Immature natural killer cell (primary cell): ENCODE measurements at regions not wholly inside any gene's neighbourhood (a gene's known extent, or its start where the extent isn't known, plus 50 kb on each side); places are given as distances from the start of the nearest gene placed in this dataset.

Experiments used
- DNase-seq, 3 donors: peaks; one replicate each; pipeline ENCODE4 v3.0.0; 2022; ENCODE audit warnings: mixed read lengths in 1 of 3
- H3K27ac Mint-ChIP-seq, 6 donors: one replicate each; pipeline ENCODE4 v1.8.0; 2020; ENCODE audit warnings: mixed read lengths in 6 of 6, mild to moderate bottlenecking in 5 of 6, inconsistent platforms in 4 of 6, moderate library complexity in 3 of 6
- H3K27me3 Mint-ChIP-seq, 3 donors: one replicate each; pipeline ENCODE4 v1.8.0; 2020 to 2021; ENCODE audit warnings: low read depth in 3 of 3, mild to moderate bottlenecking in 3 of 3, mixed read lengths in 3 of 3, moderate library complexity in 3 of 3, inconsistent platforms in 1 of 3
- H3K36me3 Mint-ChIP-seq, 3 donors: one replicate each; pipeline ENCODE4 v1.8.0; 2020; ENCODE audit warnings: mixed read lengths in 3 of 3, inconsistent platforms in 2 of 3, mild to moderate bottlenecking in 2 of 3
- H3K4me1 Mint-ChIP-seq, 2 donors: one replicate each; pipeline ENCODE4 v1.8.0; 2020; ENCODE audit warnings: inconsistent platforms in 2 of 2, mild to moderate bottlenecking in 2 of 2, mixed read lengths in 2 of 2, moderate library complexity in 1 of 2
- H3K4me3 Mint-ChIP-seq, 5 donors: one replicate each; pipeline ENCODE4 v1.8.0; 2020; ENCODE audit warnings: mild to moderate bottlenecking in 5 of 5, mixed read lengths in 5 of 5, inconsistent platforms in 3 of 5, moderate library complexity in 3 of 5
- H3K9me3 Mint-ChIP-seq, 6 donors: one replicate each; pipeline ENCODE4 v1.8.0; 2020; ENCODE audit warnings: mild to moderate bottlenecking in 6 of 6, mixed read lengths in 6 of 6, inconsistent platforms in 4 of 6, moderate library complexity in 3 of 6

DNA sequence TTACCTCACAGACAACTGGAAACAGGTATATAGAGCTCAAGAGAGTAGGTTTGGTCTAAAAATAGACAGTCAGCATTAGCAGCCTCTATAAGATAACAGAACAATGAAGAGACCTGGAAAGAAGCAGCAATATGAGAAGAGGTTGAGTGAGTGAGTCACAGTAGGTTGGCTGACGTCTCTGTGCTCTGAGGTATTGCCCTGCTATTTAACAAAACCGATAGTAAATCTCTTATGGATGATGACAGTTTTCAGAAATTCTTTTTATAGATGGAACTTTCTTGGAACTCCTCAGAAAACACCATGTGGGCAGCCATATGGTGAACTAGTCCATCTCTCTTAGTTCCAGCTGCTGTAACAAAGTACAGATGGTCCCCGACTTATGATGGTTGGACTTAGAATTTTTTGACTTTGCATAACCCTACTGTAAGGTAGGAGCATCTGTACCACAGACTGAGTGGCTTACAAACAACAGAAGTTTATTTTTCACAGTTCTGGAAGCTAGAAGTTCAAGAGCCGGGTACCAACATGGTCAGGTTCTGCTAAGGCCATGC, 123.5 kb downstream of the MBD2 start:
- no peak for DNase-seq
- Mint-ChIP-seq H3K27ac (no peak overlapping the region), H3K4me1 (no peaks in the 10 kb centered on the region), H3K27me3 (peaks cover 1 to 2% (median 2%) of the 10 kb centered on the region in 3 donors), H3K9me3 (peaks cover 0 to 12% (median 7%) of the 10 kb centered on the region in 6 donors), H3K36me3 (peaks cover 0 to 4% (median 0%) of the 10 kb centered on the region in 3 donors), H3K4me3 (no peak overlapping the region)

DNA sequence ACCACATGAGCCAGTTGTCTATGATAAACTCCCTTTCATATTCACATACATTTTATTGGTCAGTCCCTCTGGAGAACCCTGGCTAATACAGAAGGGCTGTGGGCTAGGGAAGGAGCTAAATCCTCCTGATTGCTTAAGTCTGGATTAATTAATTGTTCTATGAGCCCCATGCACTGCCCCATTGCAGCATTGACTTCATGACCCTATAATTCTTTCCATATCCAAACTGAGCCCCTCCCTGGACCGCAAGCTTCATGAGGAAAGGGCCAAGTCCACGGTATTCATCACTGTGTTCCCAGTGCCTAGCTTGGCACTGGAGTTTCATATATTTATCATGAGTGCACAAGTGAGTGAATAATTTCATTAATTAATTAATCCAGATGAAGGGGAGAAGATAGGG, 124.0 kb downstream of the MBD2 start:
- Mint-ChIP-seq H3K4me1 (no peaks in the 10 kb centered on the region), H3K9me3 (peaks cover 0 to 12% (median 7%) of the 10 kb centered on the region in 6 donors), H3K27me3 (peaks cover 1 to 2% (median 2%) of the 10 kb centered on the region in 3 donors), H3K27ac (no peak overlapping the region), H3K36me3 (peaks cover 0 to 4% (median 0%) of the 10 kb centered on the region in 3 donors), H3K4me3 (no peak overlapping the region)
- DNase-seq = no peak

DNA sequence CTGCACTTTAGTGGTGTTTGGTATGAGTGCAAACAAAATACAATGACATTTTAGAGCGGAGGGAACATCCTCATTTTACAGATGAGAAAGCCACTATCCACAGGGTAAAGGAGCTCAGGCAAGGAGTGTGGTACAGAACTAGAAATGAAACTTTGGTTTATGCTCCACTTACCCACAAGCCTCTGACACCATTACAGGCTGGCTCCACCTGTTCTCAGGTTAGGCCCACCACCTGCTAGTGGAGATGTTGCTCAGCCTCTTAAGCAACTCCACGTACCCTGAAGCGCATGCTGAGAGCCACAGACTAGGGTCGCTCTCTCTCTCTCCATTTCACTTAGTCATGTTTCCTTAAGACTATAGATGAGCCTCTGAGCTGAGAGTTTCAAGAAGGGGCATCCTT, 130.0 kb downstream of the MBD2 start:
- Mint-ChIP-seq H3K9me3 (peaks cover 0 to 12% (median 7%) of the 10 kb centered on the region in 6 donors), H3K27me3 (peaks cover 1 to 5% (median 2%) of the 10 kb centered on the region in 3 donors), H3K27ac (no peak overlapping the region), H3K36me3 (peaks cover 0 to 4% (median 0%) of the 10 kb centered on the region in 3 donors), H3K4me1 (no peaks in the 10 kb centered on the region), H3K4me3 (no peak overlapping the region)
- DNase-seq = no peak

DNA sequence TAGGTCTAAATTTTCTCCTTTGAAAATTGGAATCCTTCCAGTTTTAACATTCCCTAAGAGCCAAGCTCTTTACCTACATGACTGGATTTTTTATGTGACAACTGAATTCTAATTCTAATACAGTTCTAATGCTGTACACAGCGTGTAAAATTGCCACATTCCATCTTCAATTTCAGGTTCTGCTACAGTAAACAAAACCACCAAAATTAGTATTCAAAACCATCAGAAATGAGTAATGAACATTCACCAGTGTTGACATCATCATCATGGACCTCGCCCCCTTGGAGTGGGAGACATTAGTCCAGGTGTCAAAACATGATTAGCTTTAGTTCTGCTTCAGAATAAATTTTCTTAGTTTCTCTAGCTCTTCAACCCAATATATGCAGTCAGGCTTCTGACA, 133.6 kb downstream of the MBD2 start:
- H3K36me3 Mint-ChIP-seq = no peaks in the 10 kb centered on the region
- H3K9me3 Mint-ChIP-seq = peaks cover 0 to 5% (median 0%) of the 10 kb centered on the region in 6 donors
- H3K4me1 Mint-ChIP-seq = peaks cover 0 to 10% of the 10 kb centered on the region in 2 donors
- H3K4me3 Mint-ChIP-seq = no peak overlapping the region
- DNase-seq = no peak
- peaks cover 0 to 8% (median 2%) of the 10 kb centered on the region in 3 donors for H3K27me3 Mint-ChIP-seq
- H3K27ac Mint-ChIP-seq = no peak overlapping the region

DNA sequence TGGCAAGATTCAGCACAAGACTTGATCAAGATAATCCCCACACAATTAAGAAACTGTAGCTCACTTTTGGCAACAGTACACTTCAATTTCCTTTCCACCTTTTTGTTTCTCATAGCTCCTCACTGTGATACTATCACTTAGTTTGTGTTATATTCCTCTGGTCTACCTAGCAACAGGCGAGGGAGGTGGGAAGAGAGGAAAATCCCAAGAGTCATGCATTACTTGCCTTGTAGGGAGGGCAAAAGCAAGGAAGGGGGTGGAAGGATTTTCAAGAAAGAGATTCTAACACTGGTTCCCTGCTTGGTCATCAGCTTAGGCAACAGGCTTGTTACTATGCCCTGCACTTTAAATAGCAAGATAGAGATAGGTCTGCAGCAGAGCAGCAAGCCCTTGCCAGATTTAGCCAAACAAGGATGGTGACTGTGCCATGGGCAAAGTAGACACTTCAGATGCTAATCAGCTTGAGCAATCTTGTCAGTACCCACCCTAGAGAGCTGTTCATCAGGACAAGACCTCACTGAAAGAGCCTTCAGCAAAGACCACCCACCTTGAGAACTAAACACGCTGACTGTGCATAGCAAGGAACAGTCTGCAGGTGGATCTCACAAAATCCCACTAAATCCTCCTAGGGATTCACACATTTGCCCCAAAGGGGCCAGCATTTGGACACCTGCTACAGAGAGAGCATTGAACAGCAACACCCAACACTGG, 134.6 kb downstream of the MBD2 start:
- DNase-seq = no peak
- H3K27ac Mint-ChIP-seq = no peak overlapping the region
- peaks cover 0 to 10% of the 10 kb centered on the region in 2 donors for H3K4me1 Mint-ChIP-seq
- peaks cover 0 to 6% (median 0%) of the 10 kb centered on the region in 6 donors for H3K9me3 Mint-ChIP-seq
- no peaks in the 10 kb centered on the region for H3K36me3 Mint-ChIP-seq
- H3K4me3 Mint-ChIP-seq = no peak overlapping the region
- H3K27me3 Mint-ChIP-seq = peaks cover 0 to 6% (median 2%) of the 10 kb centered on the region in 3 donors

DNA sequence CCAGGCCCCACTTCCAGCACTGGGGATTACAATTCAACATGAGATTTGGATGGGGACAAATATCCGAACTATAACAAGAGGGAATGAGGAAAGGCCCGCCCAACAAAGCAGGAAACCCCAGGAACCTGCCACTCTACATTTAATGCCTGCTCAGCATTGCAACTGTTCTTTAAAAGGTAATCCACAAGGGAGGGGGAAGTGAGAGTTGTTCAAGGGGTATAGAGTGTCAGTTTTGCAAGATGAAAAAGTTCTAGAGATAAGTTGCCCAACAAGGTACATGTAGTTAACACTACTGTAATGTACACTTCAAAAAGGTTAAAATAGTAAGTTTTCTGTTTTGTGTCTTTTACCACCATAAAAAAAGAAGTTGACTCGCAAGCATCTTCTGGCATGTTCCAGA, 137.6 kb downstream of the MBD2 start:
- Mint-ChIP-seq H3K27ac (no peak overlapping the region), H3K4me3 (no peak overlapping the region), H3K9me3 (peaks cover 6 to 23% (median 11%) of the 10 kb centered on the region in 6 donors), H3K36me3 (peaks cover 0 to 4% (median 0%) of the 10 kb centered on the region in 3 donors), H3K27me3 (peaks cover 0 to 3% (median 2%) of the 10 kb centered on the region in 3 donors), H3K4me1 (peaks cover 0 to 10% of the 10 kb centered on the region in 2 donors)
- no peak for DNase-seq

DNA sequence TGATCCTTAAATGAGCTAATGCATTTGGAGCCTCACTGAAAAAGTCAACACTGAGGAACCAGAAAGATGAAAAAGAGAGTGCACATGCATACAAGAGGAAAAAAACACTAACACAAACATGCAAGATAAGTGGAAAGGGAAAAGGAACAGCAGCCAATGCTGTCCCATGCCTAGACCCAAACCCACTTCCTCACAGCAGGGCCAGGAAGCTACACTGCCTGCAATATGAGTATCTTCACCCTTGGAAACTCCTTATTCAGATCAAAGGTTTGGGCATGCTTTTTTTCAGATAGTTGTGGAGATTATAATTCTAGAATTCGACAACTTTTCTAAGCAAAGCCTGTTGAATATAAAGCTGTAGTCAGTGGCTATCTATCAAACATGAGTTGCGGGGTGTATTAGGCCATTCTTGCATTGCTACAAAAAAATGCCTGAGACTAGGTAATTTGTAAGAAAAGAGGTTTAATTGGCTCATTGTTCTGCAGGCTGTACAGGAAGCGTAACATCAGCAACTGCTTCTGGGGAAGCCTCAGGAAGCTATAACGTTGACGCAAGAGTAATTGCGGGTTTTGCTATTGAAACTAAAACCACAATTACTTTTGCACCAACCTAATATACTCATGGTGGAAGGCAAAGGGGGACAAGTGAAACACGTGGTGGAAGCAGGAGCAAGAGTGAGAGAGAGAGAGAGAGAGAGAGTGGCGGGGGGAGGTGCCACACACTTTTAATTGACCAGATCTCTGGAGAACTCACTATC, 138.2 kb downstream of the MBD2 start:
- peaks cover 0 to 10% of the 10 kb centered on the region in 2 donors for H3K4me1 Mint-ChIP-seq
- peak overlapping the region in 1 of 6 donors; percentile 6 for H3K27ac Mint-ChIP-seq
- H3K9me3 Mint-ChIP-seq = peaks cover 6 to 24% (median 12%) of the 10 kb centered on the region in 6 donors
- H3K27me3 Mint-ChIP-seq = peaks cover 0 to 3% (median 2%) of the 10 kb centered on the region in 3 donors
- H3K4me3 Mint-ChIP-seq = peak overlapping the region in 1 of 5 donors; percentile 47
- H3K36me3 Mint-ChIP-seq = peaks cover 0 to 4% (median 0%) of the 10 kb centered on the region in 3 donors
- peak in 1 of 3 donors; percentile 6 for DNase-seq

DNA sequence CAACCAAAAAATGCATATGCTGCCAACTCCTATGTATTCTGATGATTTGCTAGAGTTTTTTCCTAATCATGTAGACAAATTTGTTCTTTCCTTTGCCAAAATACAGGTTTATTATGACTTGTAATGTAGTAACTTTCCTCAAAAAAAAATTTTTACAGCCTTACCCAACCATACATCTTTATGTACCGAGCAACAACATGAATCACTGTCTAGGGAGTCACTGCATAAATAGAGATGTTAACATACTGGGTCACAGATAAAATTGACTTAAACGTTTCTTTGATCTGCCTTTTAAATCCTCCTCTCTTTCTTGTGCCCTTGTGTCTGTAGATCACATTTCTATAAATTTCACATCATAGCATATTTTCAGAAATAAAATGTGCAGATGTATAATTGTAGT, 143.6 kb downstream of the MBD2 start:
- DNase-seq = no peak
- no peak overlapping the region for H3K27ac Mint-ChIP-seq
- H3K9me3 Mint-ChIP-seq = peaks cover 2 to 25% (median 14%) of the 10 kb centered on the region in 6 donors
- H3K27me3 Mint-ChIP-seq = peaks cover 0 to 2% (median 0%) of the 10 kb centered on the region in 3 donors
- H3K4me1 Mint-ChIP-seq = peaks cover 0 to under 1% of the 10 kb centered on the region in 2 donors
- H3K4me3 Mint-ChIP-seq = no peak overlapping the region
- H3K36me3 Mint-ChIP-seq = peaks cover 0 to 4% (median 0%) of the 10 kb centered on the region in 3 donors

DNA sequence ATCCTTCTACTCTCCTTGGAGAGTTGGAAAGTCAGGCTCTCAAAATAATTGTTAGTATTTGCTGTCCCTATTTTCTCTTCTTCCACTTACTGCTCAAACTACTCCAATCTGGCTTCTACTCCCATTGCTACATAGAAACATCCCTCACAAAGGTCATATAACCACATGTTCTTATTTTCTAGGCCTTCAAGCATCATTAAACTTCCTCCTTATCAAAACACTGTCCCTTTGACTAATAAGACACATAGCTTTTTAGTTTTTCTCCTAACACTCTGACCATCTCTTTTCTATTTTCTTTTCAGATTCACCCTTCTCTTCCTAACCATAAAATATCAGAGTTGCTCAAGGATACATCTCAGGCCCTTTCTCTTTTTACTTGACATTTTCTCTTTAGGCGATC, 148.3 kb downstream of the MBD2 start:
- peaks cover 0 to 3% (median 0%) of the 10 kb centered on the region in 3 donors for H3K36me3 Mint-ChIP-seq
- no peaks in the 10 kb centered on the region for H3K4me1 Mint-ChIP-seq
- no peak for DNase-seq
- no peak overlapping the region for H3K4me3 Mint-ChIP-seq
- no peak overlapping the region for H3K27ac Mint-ChIP-seq
- peaks cover 0 to 3% (median 2%) of the 10 kb centered on the region in 3 donors for H3K27me3 Mint-ChIP-seq
- peaks cover 0 to 3% (median 1%) of the 10 kb centered on the region in 6 donors for H3K9me3 Mint-ChIP-seq

DNA sequence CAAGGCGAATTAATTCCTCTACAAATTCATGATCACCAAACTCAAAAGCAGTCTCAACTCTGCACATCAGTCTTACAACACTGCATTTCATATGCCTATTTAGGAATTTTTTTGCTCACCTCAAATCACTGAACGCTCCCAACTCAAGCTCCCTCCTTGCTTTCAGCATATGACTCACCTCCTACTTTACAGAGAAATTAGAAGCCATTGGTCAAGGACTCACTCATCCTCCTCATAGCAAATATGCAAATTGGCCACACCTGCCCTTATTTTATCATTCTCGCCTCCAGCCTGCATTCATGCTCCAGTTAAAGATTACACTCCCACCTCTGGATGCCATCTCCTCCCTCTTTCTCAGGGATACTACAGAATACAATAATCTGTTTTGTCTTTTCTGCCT, 148.8 kb downstream of the MBD2 start:
- no peak for DNase-seq
- Mint-ChIP-seq H3K27ac (no peak overlapping the region), H3K9me3 (peaks cover 0 to 3% (median 1%) of the 10 kb centered on the region in 6 donors), H3K4me1 (no peaks in the 10 kb centered on the region), H3K36me3 (peaks cover 0 to 3% (median 0%) of the 10 kb centered on the region in 3 donors), H3K27me3 (peaks cover 0 to 3% (median 2%) of the 10 kb centered on the region in 3 donors), H3K4me3 (no peak overlapping the region)

DNA sequence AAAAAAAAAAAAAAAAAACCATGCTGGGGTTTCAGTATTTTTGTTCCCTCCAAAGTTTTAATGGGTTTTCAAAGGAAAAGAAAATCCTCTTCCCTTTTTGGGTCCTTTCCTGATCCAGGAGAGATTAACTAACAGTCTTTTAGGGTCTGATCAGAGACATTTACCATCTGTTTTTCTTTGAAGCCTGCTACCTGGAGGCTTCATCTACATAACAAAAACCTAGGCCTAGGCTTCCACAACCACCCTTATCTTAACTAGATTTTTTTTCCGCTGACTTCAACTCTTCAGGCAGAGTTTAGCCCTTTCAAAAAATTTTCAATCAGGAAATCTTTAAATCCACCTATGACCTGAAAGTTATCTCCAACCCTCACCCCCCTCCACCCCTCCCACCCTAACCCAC, 154.7 kb downstream of the MBD2 start:
- no peak overlapping the region for H3K4me3 Mint-ChIP-seq
- no peak overlapping the region for H3K27ac Mint-ChIP-seq
- H3K36me3 Mint-ChIP-seq = peaks cover 0 to 3% (median 0%) of the 10 kb centered on the region in 3 donors
- DNase-seq = no peak
- H3K27me3 Mint-ChIP-seq = peaks cover 0 to 3% (median 0%) of the 10 kb centered on the region in 3 donors
- H3K4me1 Mint-ChIP-seq = no peaks in the 10 kb centered on the region
- H3K9me3 Mint-ChIP-seq = peaks cover 0 to 4% (median 0%) of the 10 kb centered on the region in 6 donors

DNA sequence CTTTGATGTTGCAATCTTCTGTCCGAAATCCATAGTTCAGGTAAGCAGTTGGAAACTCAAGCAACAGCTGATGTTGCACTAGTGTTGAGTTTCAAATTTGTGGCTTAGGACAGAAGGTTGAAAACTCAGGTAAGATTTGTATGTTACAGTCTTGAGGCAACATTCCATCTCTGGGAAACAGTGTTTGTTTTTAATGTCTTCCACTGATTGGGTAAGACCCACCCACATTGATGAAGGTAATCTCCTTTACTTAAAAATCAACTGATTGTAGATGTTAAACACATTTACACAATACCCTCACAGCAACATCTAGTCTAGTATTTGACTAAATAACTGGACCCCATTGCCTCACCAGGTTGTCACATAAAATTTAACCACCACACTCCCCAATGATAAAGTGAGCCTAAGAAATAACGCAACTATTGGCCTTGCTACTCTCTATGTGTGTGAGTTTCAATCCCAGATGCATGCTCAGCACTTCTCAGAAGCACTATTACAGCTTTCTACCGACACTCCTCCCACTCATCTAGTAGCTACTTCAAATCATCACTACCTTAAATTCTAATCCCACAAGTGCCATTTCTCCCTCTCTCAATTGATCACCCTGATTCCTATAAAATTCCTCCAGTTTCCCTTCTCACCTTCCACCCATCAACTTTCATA, 164.0 kb downstream of the MBD2 start:
- Mint-ChIP-seq H3K4me1 (no peaks in the 10 kb centered on the region), H3K4me3 (no peak overlapping the region), H3K27me3 (peaks cover 0 to 14% (median 7%) of the 10 kb centered on the region in 3 donors), H3K9me3 (peaks cover 0 to 7% (median 2%) of the 10 kb centered on the region in 6 donors), H3K27ac (no peak overlapping the region), H3K36me3 (no peaks in the 10 kb centered on the region)
- no peak for DNase-seq

DNA sequence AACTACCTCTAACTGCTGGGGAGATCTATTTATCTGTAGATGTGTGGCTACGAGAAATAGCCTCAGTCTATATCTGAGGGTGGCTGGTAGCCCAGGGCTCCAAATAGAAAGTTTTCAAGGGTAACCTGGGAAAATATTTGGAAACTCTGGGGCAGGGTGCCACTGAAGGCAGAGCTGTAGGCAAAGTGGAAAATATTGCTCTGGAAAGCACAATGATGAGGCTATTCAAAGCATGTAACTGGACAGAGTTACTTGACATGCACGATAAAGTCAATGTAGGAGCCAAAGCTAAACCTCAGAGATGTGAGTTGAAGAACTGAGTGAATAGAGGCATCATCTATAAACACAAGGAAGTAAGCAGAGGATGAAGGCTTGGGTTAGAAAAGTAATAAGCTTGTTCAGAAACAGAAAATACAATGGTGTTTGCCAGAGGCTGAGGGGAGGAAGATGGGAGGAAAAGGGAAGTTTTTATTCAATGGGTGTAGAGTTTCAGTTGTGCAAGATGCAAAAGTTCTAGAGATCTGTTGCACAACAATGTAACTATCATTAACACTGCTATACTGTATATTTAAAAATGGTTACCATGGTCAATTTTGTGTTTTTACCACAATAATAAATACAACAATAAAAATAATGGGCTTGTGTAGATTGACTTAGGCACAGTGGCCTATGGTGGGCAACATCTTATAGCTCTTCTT, 171.6 kb downstream of the MBD2 start:
- Mint-ChIP-seq H3K27ac (no peak overlapping the region), H3K9me3 (peaks cover 0 to 4% (median 0%) of the 10 kb centered on the region in 6 donors), H3K27me3 (peaks cover 0 to 3% (median 0%) of the 10 kb centered on the region in 3 donors), H3K4me3 (no peak overlapping the region), H3K4me1 (no peaks in the 10 kb centered on the region), H3K36me3 (no peaks in the 10 kb centered on the region)
- no peak for DNase-seq
